ENCODE measurements at regions not wholly inside any gene's neighbourhood (a gene's known extent, or its start where the extent isn't known, plus 50 kb on each side); places are given as distances from the start of the nearest gene placed in this dataset.

DNA sequence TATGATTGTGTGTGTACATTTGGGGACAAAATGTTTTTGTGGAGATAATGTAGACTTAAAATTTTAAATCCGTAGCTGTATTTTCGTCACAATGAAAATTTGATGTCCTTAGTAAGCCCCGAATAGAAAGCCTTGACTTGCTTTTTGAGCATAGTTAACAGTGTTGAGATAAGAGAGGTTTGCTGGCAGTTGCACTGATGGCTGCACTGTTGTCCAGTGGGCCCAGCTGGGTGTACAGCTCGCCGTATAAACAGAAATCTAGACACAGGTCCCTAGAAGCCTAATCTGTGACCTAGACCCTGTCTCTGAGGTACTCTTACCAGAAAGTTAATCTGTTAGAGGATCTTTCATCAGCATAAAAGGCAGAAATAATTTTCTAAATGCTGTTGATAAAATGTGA is 271.3 kb upstream of the DMRT1 start (continued):
- TF ChIP-seq, protein P1, sequence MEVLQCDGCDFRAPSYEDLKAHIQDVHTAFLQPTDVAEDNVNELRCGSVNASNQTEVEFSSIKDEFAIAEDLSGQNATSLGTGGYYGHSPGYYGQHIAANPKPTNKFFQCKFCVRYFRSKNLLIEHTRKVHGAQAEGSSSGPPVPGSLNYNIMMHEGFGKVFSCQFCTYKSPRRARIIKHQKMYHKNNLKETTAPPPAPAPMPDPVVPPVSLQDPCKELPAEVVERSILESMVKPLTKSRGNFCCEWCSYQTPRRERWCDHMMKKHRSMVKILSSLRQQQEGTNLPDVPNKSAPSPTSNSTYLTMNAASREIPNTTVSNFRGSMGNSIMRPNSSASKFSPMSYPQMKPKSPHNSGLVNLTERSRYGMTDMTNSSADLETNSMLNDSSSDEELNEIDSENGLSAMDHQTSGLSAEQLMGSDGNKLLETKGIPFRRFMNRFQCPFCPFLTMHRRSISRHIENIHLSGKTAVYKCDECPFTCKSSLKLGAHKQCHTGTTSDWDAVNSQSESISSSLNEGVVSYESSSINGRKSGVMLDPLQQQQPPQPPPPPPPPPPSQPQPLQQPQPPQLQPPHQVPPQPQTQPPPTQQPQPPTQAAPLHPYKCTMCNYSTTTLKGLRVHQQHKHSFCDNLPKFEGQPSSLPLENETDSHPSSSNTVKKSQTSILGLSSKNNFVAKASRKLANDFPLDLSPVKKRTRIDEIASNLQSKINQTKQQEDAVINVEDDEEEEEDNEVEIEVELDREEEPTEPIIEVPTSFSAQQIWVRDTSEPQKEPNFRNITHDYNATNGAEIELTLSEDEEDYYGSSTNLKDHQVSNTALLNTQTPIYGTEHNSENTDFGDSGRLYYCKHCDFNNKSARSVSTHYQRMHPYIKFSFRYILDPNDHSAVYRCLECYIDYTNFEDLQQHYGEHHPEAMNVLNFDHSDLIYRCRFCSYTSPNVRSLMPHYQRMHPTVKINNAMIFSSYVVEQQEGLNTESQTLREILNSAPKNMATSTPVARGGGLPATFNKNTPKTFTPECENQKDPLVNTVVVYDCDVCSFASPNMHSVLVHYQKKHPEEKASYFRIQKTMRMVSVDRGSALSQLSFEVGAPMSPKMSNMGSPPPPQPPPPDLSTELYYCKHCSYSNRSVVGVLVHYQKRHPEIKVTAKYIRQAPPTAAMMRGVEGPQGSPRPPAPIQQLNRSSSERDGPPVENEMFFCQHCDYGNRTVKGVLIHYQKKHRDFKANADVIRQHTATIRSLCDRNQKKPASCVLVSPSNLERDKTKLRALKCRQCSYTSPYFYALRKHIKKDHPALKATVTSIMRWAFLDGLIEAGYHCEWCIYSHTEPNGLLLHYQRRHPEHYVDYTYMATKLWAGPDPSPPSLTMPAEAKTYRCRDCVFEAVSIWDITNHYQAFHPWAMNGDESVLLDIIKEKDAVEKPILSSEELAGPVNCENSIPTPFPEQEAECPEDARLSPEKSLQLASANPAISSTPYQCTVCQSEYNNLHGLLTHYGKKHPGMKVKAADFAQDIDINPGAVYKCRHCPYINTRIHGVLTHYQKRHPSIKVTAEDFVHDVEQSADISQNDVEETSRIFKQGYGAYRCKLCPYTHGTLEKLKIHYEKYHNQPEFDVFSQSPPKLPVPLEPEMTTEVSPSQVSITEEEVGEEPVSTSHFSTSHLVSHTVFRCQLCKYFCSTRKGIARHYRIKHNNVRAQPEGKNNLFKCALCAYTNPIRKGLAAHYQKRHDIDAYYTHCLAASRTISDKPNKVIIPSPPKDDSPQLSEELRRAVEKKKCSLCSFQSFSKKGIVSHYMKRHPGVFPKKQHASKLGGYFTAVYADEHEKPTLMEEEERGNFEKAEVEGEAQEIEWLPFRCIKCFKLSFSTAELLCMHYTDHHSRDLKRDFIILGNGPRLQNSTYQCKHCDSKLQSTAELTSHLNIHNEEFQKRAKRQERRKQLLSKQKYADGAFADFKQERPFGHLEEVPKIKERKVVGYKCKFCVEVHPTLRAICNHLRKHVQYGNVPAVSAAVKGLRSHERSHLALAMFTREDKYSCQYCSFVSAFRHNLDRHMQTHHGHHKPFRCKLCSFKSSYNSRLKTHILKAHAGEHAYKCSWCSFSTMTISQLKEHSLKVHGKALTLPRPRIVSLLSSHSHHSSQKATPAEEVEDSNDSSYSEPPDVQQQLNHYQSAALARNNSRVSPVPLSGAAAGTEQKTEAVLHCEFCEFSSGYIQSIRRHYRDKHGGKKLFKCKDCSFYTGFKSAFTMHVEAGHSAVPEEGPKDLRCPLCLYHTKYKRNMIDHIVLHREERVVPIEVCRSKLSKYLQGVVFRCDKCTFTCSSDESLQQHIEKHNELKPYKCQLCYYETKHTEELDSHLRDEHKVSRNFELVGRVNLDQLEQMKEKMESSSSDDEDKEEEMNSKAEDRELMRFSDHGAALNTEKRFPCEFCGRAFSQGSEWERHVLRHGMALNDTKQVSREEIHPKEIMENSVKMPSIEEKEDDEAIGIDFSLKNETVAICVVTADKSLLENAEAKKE (CRISPR knock-in tag; IDR thresholded peaks at IDR 0.05): no peak

DNA sequence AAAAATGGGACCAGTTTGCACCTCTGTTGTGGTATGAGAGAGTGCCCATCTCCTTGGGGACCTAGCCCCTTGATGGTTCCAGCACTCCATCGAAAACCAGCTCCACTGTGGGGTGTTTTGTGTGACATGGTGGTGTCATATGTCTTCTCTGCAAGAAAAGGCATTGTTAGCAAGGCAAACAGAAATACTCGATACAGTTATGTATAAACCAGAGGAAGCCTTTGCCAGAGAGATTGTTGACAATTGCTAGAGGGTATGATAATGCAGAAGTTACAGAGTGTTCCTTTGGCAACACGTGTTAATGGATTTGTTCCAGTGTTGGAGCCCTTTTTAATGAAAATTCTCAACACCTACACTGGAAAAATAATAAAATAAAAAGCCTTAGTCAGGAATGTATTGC is 270.4 kb upstream of the DMRT1 start:
- no peaks in the 10 kb centered on the region for H3K9me2 ChIP-seq (ENCODE audit: insufficient read depth)
- no peak overlapping the region for H3K4me2 ChIP-seq
- ATAC-seq (no peak), DNase-seq (ENCODE audit: low spot score) (no peak)
- H3K36me3 ChIP-seq (ENCODE audit: insufficient read depth): no peaks in the 10 kb centered on the region
- peaks cover 18% of the 10 kb centered on the region for H3K4me1 ChIP-seq (ENCODE audit: insufficient read depth)
- no peak overlapping the region for H3K4me3 ChIP-seq
- H3K27me3 ChIP-seq (ENCODE audit: insufficient read depth): no peaks in the 10 kb centered on the region
- Mint-ChIP-seq H3K36me3 (ENCODE audit: low read depth) (peaks cover 13% of the 10 kb centered on the region; the same call in 2 of the 3 replicates), H3K27me3 (ENCODE audit: insufficient read depth, low read depth, poor library complexity) (peaks cover 2% of the 10 kb centered on the region), H3K4me3 (no peak overlapping the region), H3K27ac (no peak overlapping the region), H3K4me1 (peaks cover 20% of the 10 kb centered on the region), H3K9me3 (peaks cover 10% of the 10 kb centered on the region; the same call in 1 of the 3 replicates)
- no peak overlapping the region for H3K27ac ChIP-seq (ENCODE audit: low read depth)
- peaks cover 69% of the 10 kb centered on the region for H3K79me2 ChIP-seq (replicated peaks; ENCODE audit: insufficient read depth)
- no peak overlapping the region for H2AFZ ChIP-seq
- no peaks in the 10 kb centered on the region for H3F3A ChIP-seq (replicated peaks; ENCODE audit: low read depth)
- H4K20me1 ChIP-seq (replicated peaks; ENCODE audit: insufficient read depth): no peaks in the 10 kb centered on the region; the same call in 1 of the 2 replicates
- TF ChIP-seq ZNF331 (CRISPR knock-in tag; IDR thresholded peaks at IDR 0.05; ENCODE audit: low read depth): no peak
- no peak for TF ChIP-seq STAT1 (IDR thresholded peaks at IDR 0.05; ENCODE audit: unreplicated experiment)
- TF ChIP-seq JUNB (IDR thresholded peaks at IDR 0.05; ENCODE audit: unreplicated experiment): no peak
- no peak for TF ChIP-seq EZH2 (IDR thresholded peaks at IDR 0.05; ENCODE audit: low read depth, unreplicated experiment)
- no peak for TF ChIP-seq EZH2phosphoT487 (IDR thresholded peaks at IDR 0.05; ENCODE audit: unreplicated experiment)
- TF ChIP-seq, protein P2, sequence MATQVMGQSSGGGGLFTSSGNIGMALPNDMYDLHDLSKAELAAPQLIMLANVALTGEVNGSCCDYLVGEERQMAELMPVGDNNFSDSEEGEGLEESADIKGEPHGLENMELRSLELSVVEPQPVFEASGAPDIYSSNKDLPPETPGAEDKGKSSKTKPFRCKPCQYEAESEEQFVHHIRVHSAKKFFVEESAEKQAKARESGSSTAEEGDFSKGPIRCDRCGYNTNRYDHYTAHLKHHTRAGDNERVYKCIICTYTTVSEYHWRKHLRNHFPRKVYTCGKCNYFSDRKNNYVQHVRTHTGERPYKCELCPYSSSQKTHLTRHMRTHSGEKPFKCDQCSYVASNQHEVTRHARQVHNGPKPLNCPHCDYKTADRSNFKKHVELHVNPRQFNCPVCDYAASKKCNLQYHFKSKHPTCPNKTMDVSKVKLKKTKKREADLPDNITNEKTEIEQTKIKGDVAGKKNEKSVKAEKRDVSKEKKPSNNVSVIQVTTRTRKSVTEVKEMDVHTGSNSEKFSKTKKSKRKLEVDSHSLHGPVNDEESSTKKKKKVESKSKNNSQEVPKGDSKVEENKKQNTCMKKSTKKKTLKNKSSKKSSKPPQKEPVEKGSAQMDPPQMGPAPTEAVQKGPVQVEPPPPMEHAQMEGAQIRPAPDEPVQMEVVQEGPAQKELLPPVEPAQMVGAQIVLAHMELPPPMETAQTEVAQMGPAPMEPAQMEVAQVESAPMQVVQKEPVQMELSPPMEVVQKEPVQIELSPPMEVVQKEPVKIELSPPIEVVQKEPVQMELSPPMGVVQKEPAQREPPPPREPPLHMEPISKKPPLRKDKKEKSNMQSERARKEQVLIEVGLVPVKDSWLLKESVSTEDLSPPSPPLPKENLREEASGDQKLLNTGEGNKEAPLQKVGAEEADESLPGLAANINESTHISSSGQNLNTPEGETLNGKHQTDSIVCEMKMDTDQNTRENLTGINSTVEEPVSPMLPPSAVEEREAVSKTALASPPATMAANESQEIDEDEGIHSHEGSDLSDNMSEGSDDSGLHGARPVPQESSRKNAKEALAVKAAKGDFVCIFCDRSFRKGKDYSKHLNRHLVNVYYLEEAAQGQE (IDR thresholded peaks at IDR 0.05; ENCODE audit: unreplicated experiment): no peak

Measured in GM23338 (cell line).